Keratinocyte (primary cell): ENCODE measurements at regions not wholly inside any gene's neighbourhood (a gene's known extent, or its start where the extent isn't known, plus 50 kb on each side); places are given as distances from the start of the nearest gene placed in this dataset.

Experiments used
- CTCF ChIP-seq, 3 experiments: IDR thresholded peaks in 1 of 3; conservative IDR thresholded peaks in 1 of 3; optimal IDR thresholded peaks in 1 of 3; 2 replicates in 2 of 3; 3 replicates in 1 of 3; pipeline versions ENCODE3 to v1.5.1; 2011; ENCODE audit warnings: low read length in 3 of 3, mild to moderate bottlenecking in 3 of 3, moderate library complexity in 2 of 3, control low read depth in 1 of 3, inconsistent platforms in 1 of 3; ENCODE audit not compliant: insufficient read depth in 2 of 3; ENCODE audit errors: extremely low read depth in 1 of 3
- EZH2 ChIP-seq: IDR thresholded peaks from one replicate; pipeline ENCODE4 v1.6.1; 2012; ENCODE audit warnings: inconsistent platforms, mild to moderate bottlenecking, low read length, moderate library complexity

GRCh38 chr5:82772281-82772680, 304.9 kb downstream of the TMEM167A start:
- TF ChIP-seq CTCF (optimal IDR thresholded peaks at IDR 0.05 in 1 of 3, IDR thresholded peaks at IDR 0.05 in 1 of 3, conservative IDR thresholded peaks at IDR 0.05 in 1 of 3; ENCODE audit: extremely low read depth in 1 of 3, insufficient read depth in 2 of 3, low read length in 3 of 3): no peak
- TF ChIP-seq EZH2: no peak
